SIG-M5 (cell line): ENCODE measurements at regions not wholly inside any gene's neighbourhood (a gene's known extent, or its start where the extent isn't known, plus 50 kb on each side); places are given as distances from the start of the nearest gene placed in this dataset.

Source experiments
- DNase-seq: peaks from one replicate; lab custom pipeline; 2025; lab: John Stamatoyannopoulos, UW

DNA sequence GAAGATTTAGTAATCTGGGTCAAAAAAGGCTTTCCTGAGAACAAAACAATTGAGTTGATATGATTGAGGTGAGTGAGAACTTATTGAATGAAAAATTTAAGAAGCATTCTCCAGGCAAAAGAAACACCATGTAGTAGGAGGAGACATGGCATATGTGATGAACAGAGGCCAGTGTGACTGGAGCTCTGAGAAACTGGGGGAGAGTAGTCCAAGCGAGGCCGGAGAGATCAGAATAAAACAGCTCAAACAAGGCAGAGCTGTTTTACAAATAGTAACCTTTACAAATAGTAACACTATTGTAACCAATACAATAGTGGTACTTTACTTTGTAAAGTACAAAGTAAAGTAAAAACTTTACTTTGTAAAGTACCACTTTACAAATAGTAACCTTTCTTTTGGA lies 1159.1 kb downstream of the PCDH9 start:
- no peak for DNase-seq

DNA sequence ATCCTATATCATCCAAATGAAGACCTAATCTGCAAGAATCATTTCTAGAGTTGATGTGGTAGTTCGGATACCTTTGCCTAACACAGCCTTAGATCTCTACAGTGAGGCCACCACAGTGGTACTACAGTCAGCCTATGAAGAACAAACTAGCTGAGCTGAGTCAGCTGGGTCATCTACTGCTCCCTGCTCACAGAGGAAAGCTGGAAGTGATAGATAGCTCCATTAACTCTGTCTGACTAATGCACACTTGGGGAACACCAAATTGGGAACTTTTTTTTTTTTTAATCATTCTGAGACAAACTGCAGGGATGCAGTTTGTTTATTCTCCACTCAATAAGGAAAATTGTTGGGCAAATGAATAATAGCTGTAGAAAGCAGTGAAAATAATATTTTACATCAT lies 1160.6 kb downstream of the PCDH9 start:
- DNase-seq: no peak

DNA sequence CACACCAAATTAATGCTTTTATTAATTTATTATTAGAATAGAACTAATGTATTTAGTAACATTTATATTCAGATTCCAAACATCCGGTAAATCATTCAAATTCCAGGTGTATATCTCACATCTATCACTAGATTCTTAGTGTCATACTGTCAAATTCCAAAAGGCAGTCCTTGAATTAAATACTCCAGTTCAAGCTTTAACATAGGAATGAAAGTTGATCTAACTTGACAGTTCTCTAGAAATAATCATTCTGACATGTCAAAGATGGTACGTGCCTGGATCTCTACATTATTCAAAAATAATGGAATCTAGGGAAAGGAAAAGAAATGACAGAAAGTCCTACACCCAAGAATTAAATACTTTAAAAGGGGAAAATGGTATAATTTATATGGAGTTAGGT lies 1161.5 kb downstream of the PCDH9 start:
- no peak for DNase-seq

DNA sequence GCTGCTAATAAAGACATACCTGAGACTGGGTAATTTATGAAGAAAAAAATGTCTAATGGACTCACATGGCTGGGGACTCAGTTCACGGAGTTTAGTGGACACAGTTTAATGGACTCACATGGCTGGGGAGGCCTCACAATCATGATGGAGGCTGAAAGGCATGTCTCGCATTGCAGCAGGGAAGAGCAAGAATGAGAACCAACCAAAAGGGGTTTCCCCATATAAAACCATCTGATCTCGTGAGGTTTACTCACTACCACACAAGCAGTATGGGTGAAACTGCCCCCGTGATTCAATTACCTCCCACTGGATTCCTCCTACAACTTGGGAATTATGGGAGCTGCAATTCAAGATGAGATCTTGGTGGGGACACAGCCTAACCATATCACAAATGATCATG lies 1181.2 kb downstream of the PCDH9 start:
- no peak for DNase-seq

DNA sequence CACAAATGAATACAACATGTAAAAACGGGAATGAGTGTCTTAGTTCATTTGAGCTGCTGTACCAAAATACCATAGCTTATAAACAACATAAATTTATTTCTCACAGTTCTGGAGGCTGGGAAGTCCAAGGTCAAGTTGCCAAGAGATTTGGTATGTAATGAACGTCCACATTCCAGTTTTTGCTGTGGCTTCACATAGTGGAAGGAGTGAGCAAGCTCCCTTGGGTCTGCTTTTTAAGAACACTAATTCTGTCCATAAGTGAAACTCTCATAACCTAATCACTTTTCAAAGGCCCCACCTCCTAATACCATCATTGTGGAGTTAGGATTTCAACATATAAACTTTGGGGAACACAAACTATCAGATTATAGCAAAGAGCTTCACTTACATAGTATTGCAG lies 1189.6 kb downstream of the PCDH9 start:
- no peak for DNase-seq

DNA sequence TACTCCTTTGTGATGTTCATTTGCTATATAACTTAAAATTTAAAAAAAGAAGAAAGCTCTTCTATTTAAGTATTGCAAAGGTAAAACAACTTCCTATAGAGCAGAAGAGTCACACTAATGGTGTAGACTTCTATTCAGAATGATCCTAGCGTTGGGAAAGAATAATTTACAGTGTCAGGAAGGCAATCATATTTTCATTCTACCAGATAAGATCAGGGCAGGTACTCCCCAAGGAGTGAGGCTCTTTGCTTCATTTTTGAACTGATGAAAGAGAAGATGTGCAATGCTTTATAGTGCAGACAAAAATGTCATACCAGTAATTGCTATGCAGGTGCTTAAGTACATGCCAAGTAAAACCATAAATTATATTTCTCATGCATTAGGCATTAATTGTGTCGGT lies 1193.0 kb downstream of the PCDH9 start:
- DNase-seq: no peak

DNA sequence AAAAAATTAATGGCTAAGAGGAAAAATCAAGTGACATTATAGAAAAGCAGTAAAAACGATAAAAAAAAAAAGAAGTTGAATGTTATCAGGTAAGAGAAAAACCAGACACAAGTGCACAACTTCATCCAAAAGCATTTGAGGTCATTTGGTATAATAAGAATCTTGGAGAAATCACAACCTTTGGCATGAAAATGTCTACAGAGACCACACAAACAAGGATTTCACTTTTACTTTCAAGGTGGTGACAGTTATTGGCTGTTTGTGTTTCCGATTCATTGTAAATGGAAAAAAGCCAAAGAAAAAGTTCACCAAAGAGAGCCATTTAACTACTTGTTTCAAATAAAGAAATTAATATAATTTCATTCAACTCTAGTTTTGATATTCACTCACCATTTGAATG lies 1193.5 kb downstream of the PCDH9 start:
- DNase-seq: no peak

DNA sequence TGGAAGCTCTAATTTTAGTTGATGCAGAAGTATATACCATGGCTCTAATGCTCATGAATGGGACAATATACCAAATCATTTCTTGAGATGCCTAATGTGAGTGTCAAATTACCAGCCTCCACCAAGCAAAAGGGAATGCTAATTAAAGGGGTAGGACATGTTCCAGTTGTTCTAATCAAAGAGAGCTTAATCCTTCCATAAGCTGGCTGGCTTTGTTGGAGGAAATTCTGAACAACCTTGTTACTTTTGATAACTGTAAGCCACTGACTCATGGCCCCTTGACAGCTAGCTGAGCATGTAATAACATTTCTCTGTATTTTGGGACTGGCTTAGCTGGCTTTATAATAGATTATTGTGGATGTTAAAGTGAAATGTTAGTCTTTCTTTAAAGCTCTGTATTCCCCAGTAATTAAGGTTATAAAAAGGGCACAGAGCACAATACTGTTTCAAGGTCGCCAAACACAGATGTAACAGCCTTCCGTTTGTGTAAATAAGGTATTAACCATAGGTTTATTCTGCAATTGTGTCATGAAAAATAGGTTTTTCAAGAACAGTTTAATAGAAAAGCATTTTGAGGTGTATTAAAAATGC lies 1194.0 kb downstream of the PCDH9 start:
- no peak for DNase-seq

DNA sequence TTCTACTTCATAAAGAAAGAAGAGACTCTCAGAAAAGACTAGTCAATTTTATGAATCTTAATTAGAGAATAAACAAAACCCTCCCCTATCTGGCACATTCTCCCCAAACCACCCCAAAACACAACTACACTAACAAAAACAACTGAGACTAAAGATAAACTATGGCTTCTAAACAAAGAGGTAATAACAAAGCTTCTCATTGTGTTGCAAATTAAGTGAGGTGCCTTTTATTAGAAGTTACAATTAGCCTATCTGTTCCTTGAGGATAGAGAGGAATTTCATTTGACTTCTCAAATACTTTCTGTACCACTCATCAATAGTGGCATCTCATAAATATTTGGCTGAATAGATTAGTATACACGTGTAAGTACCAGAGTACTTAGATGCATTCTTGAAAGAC lies 1196.2 kb downstream of the PCDH9 start:
- no peak for DNase-seq

DNA sequence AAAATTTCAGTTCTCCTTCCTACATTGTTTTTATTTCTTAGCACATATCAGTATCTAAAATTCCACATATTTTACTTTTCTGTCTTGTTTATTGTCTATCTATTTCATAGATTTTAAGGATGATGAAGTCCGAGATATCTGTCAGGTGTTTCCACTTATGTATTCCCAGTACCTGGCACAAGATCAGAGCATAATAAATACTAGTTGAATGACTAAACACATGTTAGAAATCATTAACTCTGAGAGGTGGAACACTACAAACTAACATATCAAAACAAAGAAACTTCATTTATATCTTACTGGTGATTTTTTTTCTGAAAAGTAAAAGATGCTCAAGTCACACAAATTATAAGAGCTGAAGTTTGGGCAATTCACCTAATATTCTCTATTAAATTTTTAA lies 1208.3 kb downstream of the PCDH9 start:
- no peak for DNase-seq

DNA sequence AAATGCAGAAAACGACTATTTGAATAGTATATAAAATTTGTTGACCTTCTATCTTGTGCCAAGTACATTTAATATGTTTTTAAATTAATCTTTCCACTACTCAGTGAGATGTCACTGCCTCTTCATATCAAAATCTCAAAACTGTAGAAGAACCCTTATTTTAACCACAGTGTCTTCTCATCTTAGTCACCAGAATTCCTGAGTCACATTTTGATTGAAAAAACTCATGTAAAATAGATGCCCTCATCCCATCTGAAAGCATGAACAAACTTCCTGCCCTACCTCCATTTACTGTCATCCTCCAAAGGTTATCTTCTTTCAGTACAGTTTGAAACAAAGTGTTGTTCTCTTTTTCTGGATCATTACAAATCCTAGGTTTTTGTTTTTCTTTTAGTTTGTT lies 1215.4 kb downstream of the PCDH9 start:
- no peak for DNase-seq

DNA sequence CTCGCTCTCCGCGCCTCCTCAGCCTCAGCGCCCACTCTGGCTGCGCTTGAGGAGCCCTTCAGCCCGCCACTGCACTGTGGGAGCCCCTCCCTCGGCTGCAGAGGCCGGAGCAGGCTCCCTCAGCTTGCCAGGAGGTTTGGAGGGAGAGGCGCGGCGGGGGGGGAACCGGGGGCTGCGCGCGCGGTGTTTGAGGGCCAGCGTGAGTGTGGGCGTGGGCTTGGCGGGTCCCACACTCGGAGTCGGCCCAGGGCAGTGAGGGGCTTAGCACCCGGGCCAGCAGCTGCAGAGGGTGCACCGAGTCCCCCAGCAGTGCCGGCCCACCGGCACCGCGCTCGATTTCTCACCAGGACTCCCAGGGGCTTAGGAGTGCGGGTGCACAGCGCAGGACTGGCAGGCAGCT lies 1220.9 kb downstream of the PCDH9 start:
- DNase-seq: no peak

DNA sequence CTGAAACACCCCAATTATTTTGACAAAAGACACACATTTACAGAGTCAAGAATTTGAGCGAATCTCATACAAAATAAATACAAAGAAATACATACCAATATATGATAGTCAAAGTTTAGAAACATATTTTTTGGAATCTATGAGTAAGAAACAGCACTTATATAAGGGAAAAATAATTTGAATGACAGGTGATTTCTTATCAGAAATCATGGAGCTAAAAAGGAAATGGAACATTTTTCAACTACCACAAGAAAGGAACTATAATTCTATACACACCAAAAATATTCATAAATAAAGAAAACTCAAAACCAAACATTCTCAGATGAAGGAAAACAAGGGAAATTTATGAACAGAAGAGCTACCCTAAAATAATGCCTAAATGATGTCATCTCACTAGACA lies 1226.6 kb downstream of the PCDH9 start:
- no peak for DNase-seq

DNA sequence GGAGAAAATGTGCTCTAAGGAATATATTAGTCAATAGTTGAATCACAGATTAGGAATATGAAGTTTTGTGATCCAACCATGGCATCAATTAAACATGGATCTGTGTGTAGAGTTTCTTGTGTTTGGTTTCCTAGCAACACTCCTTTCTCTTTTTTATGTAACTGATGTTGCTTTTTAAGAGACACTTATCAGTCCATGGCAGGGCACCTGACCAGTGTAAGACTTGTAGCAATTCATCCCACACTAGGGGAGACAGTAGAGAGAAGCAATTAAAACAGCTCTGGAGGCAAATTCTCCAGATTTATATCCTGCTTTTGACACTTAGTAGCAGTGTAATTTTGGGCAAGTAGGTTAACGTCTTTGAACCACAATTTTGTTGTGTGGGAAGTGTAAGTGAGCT lies 1229.0 kb downstream of the PCDH9 start:
- DNase-seq: no peak

DNA sequence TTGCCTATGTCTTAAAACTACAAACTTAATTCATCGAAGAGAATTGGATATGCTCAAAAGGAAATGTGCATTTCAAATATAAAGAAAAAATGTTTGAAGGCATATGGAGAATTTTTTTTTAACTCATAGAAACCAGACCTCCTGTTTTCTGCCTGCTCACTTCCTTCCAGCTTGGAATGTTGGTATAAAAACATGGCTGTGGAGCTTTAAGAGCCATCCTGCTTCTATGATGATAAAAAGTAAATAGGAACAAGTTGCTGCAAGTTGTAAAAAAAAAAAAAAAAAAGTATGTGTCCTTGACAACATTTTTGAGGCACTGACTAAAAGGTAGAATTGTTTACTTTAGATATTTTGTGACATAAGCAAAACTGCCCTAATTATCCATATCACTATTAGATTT lies 1230.7 kb downstream of the PCDH9 start:
- no peak for DNase-seq

DNA sequence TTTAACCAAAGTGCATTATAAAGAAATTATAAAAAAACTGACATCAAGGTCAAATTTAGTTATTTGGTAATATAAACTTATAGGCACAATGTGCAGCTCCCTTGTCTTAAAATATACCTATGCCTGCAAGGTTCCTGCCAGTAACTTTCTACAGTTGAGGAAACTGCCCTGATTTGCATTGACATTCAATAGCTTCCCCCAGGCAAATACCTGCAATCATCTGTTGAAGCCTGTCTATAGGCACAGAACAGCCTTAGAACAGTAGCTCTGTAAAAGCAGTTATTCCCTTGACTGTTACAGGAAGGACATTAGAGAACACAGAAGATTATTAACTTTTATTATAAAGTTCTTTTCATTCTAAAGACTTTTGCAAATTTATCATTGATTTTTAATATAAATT lies 1239.5 kb downstream of the PCDH9 start:
- DNase-seq: no peak

DNA sequence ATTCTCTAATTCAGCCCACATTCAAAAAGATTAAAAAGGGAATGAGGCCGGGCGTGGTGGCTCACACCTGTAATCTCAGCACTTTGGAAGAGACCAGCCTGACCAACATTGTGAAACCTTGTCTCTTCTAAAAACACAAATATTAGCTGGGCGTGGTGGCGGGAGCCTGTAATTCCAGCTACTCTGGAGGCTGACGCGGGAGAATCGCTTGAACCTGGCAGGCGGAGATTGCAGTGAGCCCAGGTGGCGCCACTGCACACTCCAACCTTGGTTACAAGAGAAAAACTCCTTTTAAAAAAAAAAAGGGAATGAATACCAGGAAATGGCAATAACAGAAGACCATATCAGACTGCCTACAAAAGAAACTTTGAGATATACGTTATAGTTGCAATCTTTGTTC lies 1244.5 kb downstream of the PCDH9 start:
- no peak for DNase-seq

DNA sequence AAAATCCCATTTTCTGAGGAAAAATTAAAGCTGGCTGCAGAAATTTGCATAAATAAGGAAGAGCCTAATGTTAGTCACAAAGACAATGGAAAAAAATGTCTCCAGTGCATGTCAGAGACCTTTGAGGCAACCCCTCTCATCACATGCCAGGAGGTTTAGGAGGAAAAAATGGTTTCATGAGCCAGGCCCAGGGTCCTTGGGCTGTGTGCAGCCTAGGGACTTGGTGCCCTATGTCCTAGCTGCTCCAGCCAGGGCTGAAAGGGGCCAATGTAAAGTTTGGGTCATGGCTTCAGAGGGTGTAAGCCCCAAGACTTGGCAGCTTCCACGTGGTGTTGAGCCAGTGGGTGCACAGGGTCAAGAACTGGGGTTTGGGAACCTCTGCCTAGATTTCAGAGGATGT lies 1252.6 kb downstream of the PCDH9 start:
- DNase-seq: no peak

DNA sequence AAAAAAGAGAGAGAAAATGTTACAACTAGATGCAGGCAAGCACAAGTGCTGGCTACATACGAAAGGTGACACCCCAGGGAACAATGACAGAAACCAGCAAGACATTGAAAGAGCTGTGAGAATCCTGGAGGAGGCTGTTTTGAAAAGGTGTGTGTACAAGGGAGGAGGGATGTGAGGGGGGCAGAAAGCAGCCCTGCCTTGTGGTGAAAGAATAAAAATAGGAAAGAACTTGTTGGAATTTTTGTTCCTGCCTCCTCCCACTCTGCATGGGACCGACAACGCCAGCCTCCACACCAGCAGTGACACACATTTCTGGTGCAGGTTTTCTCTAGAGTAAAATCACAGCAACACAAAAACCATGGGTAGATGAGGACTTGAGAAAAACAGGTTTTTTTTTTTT lies 1258.6 kb downstream of the PCDH9 start:
- no peak for DNase-seq

DNA sequence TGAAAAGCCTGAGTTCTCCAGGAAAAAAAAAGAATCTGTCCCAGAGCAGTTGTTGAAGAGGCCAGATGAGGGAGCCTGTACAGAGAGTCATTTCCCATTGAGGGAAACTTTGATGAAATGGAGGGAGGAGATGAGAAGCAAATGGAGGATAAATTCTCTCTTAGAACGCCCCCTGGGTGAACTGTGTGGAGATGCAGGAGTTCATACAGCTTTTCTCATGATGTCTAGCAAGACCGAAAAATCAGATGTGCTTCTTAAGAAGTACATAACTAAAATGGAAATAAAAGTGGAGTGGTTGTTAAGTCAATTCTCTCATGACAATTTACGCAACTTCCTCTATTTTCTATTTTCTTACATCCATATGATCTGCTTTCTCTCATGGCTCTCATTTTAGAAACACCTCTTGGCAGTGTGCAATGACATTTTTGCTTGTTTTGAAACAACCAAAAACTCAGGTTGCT lies 1263.1 kb downstream of the PCDH9 start:
- no peak for DNase-seq

DNA sequence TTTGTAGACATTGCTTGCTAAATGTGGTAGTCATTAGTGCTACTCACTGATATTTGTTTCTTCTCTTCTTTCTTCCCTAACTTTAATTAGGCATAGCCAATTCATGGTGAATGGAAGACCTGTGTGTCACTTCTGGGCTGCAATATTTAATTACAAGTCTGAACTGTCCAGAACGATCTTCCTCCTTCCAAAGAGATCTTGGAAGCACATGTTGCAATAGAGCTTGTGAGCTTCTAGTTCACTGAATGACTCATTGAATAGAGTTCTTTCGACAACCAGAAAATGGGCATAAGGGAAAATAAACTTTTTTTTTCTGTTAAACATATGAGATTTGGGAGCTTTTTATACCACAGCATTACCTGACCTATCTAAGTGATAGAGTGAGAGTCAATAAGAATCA lies 1264.6 kb downstream of the PCDH9 start:
- no peak for DNase-seq

DNA sequence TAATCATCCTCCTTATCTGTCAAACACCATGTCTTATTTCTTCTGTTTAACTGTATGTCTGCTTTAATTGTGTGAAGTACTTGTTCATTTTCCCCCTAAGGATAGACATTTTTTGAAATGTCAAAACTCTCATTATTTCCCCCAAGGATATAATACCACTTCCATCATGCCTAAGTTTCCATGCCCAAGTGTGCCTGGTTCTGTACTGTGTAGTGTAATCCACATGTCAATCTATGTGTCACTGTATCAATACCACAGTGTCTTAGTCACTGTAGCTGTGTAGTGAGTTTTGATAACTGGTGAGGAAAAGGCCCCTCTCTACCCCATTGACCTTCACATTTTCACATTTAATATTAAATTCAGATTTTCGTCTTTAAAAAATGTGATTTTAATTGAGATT lies 1265.5 kb downstream of the PCDH9 start:
- no peak for DNase-seq

DNA sequence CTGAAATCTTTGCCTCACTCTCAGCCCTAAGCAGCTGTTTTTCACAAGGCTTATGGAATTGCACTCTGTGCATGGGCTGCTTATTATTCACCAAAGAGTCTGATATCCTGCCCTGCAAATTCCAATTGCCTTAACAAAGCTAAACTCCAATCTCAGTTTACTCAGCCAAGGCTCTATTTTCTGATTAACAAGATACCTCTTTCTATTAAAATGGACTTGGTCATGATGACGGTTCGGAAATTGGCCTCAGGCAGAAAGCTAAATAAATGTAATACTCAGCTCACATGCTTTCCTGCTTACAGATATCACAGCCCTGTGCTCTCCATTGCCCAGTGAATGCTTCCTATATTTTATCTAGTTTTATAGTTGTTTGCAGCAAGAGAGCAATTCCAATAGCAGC lies 1270.8 kb downstream of the PCDH9 start:
- no peak for DNase-seq

DNA sequence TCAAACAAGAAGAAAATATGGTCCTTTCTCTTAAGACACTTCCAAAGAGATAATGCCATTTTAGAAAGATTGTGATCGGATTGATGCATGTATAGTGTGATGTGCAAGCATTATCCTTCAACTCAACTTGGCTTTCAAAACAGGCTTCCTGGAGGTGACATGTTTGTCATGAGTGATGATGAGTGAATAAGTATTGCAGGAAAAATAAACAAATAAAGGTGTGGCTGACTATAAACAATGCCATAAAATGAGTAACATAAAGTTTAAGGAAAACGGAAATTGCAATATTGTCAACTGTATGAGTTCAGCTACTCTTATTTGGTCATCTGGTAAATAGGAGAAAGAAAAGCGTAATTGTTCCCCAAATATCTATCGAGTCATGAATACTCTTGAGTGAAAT lies 1283.7 kb downstream of the PCDH9 start:
- no peak for DNase-seq

DNA sequence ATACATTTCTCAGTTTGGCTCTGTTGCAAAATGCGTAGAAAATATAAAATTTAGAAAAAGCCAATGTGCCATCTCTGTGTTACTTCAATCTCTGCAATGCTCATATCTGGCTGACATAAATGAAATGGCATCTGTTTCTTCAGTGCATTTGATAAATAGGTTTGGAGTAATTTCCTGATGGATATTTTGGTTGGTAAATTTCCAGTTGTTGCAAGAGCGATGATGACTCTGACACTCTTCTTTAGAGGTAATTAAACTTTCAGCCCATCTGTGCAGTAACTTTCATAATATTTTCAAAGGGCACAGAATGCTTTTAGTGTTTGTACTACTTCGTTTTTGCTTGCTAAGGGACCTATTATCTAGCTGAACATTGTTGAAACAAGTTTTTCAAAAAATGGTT lies 1286.4 kb downstream of the PCDH9 start:
- DNase-seq: no peak
